ENCODE measurements at regions not wholly inside any gene's neighbourhood (a gene's known extent, or its start where the extent isn't known, plus 50 kb on each side); places are given as distances from the start of the nearest gene placed in this dataset.
A peak's percentile ranks its signal among the peaks of the same experiment; 100 is the strongest.

GRCh38 chr5:124628721-124629596 is 117.5 kb downstream of the ZNF608 start (continued):
- no peak for TF ChIP-seq FIP1L1 (IDR thresholded peaks at IDR 0.05; ENCODE audit: low read depth, low read length, poor library complexity, severe bottlenecking)
- TF ChIP-seq CBX1 (IDR thresholded peaks at IDR 0.05; ENCODE audit: low read depth), result 0 out of 2 replicates have a peak, but pooled peaks have one; percentile 22
- TF ChIP-seq CREB1 (IDR thresholded peaks at IDR 0.05), result peak; percentile 62; the same call in 1 of the 2 replicates
- TF ChIP-seq CREB1 (CRISPR knock-in tag; IDR thresholded peaks at IDR 0.05), result peak; percentile 49; the same call in 1 of the 2 replicates
- TF ChIP-seq ZBTB2 (IDR thresholded peaks at IDR 0.05), result peak; percentile 39; the same call in 1 of the 2 replicates
- no peak for TF ChIP-seq BDP1 (IDR thresholded peaks at IDR 0.05; ENCODE audit: insufficient read depth, insufficient read length)
- no peak for TF ChIP-seq GTF2A2 (tag; IDR thresholded peaks at IDR 0.05)
- no peak for TF ChIP-seq SETDB1 (IDR thresholded peaks at IDR 0.05; ENCODE audit: low read length)
- TF ChIP-seq RAD51 (IDR thresholded peaks at IDR 0.05; ENCODE audit: borderline replicate concordance, low read depth), result peak; percentile 44; the same call in 1 of the 2 replicates
- no peak for TF ChIP-seq NR2F6 (CRISPR knock-in tag; IDR thresholded peaks at IDR 0.05)
- TF ChIP-seq ETS2 (tag; IDR thresholded peaks at IDR 0.05; ENCODE audit: borderline replicate concordance, poor library complexity, severe bottlenecking), result no peak
- no peak for TF ChIP-seq SLC30A9 (CRISPR knock-in tag; IDR thresholded peaks at IDR 0.05)
- no peak for TF ChIP-seq ZNF280B (CRISPR knock-in tag; IDR thresholded peaks at IDR 0.05)
- TF ChIP-seq SRSF7 (optimal IDR thresholded peaks at IDR 0.05; ENCODE audit: low read depth, low read length), result no peak
- TF ChIP-seq NCOA4 (IDR thresholded peaks at IDR 0.05; ENCODE audit: partially characterized antibody), result no peak
- no peak for TF ChIP-seq ZHX1 (conservative IDR thresholded peaks at IDR 0.05; ENCODE audit: low read length)
- peak; percentile 63 for TF ChIP-seq RNF2 (IDR thresholded peaks at IDR 0.05)
- no peak for TF ChIP-seq ZNF780A (CRISPR knock-in tag; IDR thresholded peaks at IDR 0.05)
- no peak for TF ChIP-seq TAF15 (IDR thresholded peaks at IDR 0.05; ENCODE audit: low read depth, low read length)
- TF ChIP-seq ZNF232 (CRISPR knock-in tag; IDR thresholded peaks at IDR 0.05), result no peak
- TF ChIP-seq ZBTB8A (IDR thresholded peaks at IDR 0.05; ENCODE audit: partially characterized antibody), result no peak
- peak; percentile 54; the same call in 1 of the 2 replicates for TF ChIP-seq ZFX (CRISPR knock-in tag; IDR thresholded peaks at IDR 0.05)
- TF ChIP-seq CREM (IDR thresholded peaks at IDR 0.05; ENCODE audit: low read depth), result peak; percentile 73

All from K562 (cell line).